HG03342 (cell line): ENCODE measurements at regions not wholly inside any gene's neighbourhood (a gene's known extent, or its start where the extent isn't known, plus 50 kb on each side); places are given as distances from the start of the nearest gene placed in this dataset.

Experiments
- ATAC-seq: cut with Tn5 transposase; IDR thresholded peaks from one replicate; pipeline ENCODE4 v1.9.1; 2021; ENCODE audit warnings: mild to moderate bottlenecking, moderate library complexity; ENCODE audit not compliant: unreplicated experiment

DNA sequence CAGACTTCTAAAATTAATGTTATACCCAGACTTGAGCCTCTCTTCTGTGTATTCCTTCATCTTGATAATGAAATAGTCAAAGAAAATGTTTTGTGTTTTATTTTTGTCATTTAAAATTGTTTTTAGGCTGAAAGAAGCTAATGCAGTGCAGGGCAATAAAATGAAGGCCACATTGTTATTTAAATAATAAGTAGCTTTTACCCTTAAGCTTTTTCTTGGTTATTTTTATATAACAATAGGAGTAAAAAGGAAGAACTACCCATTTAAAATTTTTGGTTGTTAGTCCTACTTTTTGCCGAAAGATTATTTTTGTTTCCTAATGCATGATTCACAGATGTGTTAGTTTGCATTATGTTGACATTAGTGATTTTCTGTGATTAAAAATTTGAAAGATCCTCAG is 181.0 kb upstream of the MEOX2 start:
- ATAC-seq = no peak

DNA sequence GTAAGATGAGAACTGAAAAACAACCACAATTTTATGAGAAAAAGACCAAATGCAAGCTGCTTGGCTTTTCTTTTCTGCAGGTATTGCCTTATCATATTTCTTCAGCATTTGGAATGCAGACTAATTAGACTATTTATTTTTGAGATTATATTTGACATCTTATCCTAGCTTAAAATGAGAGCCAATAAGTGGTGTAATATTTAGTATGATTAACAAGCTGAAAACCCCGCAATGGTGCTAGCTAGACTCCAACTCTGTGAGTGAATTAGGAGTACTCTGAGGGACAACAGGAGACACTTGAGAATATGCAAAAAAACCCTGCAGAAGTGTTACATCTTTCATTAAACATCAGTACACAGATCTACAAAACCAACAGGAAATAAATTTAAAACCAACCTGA is 180.3 kb upstream of the MEOX2 start:
- no peak for ATAC-seq

DNA sequence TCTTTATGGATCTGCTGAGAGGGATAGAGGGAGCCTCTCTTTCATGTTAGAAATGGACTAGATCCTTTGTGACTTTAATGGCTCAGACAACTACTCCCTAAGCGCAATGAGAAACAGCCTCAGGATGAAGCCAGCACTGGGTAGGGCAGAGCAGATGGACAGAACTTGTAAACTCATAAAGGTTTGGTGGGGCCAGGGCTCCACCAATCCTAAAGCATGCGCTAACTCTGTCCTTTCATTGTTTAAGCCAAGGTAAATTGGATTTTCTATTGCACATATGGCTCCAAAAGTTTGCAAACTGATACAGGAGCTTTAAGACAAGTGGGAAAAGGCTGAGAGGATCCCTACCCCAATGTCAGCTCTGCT is 178.1 kb upstream of the MEOX2 start:
- no peak for ATAC-seq

GRCh38 chr7:15863951-15864625 is 177.6 kb upstream of the MEOX2 start:
- ATAC-seq = no peak

DNA sequence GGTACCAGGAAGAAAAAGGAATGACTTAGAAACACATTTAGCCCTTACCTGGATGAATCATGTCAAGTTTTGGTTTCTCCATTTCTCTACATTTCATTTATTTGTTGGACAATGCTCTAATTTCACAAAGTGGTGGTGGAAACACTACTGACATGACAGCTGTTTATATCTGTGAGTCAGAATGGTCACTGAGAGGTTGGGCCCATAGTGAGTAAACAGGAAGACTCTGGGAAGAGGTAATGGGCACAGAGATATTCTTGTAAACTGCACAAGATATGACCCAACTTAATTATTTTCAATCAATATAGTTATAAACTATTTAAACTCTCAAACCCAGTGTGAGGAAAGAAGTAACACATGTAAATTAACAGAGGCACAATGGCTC is 176.3 kb upstream of the MEOX2 start:
- no peak for ATAC-seq

DNA sequence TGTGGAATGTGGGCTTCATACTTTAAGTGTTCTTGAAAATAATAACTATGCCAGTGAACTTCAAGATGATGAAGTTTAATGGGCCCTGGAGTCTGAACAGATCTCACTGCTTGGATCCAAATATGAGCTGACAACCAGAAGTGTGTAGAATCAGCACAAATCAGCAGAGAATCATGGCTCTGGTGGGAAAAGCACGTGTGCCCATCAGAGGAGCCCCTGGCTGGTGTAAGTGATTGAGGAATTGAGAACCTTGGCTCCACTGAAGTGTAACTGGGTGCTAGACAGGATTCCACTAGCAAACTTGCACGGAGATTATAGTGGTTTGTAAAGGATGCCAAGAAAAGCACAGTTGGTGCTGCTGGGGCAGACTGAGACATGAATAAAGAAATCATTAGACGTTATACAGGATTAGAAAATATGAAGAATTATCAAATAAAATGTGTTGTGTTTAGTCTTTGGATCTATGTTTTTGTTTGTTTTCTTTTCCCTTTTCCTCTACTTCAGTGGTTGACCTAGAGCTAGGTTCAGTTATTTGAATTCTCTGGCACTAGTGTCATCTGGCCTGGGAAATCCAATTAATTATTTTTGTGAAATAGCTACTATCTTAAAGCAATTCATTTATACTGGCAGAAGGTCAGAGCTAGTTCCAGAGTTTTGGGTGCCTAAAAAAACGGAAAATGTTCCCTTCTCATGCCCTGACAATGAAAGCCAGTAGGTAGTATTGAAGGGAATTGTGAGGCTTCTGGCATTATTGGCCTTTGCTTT is 175.7 kb upstream of the MEOX2 start:
- ATAC-seq = no peak

DNA sequence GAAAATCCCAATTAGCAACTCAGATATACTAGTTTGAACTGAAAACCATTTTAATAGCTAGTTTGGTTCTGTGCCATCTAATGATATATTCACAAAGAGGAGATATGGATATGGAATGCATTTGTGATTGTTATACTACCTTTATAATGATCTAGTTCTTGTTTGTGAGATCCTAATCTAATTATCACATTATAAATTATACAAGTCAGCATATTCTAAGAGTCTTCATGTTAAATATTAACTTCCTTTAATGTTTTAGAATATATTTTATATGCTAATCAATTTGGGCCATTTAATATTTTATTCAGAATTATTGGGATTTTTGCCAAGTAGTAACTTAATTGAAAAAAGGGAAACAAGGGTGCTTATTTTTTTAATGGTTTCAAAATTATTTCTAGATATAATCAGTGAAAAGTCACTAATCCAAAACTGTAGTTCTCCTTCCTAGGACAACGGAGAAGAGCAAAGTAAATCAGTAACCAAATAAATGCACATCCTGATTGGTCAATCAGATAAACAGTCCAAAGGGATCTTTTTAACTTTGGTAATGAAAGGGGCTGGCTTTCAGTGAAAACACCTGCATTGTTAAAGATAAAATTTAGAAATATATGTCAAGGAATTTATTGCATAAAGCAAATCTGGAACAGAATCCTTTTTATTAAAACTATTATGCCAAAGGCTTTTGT is 173.9 kb upstream of the MEOX2 start:
- no peak for ATAC-seq

GRCh38 chr7:15857026-15857425 is 170.5 kb upstream of the MEOX2 start:
- no peak for ATAC-seq

- ATAC-seq = no peak
Measured at GRCh38 chr7:15856311-15856710, 169.8 kb upstream of the MEOX2 start.

GRCh38 chr7:15855525-15856109 is 169.1 kb upstream of the MEOX2 start:
- no peak for ATAC-seq

DNA sequence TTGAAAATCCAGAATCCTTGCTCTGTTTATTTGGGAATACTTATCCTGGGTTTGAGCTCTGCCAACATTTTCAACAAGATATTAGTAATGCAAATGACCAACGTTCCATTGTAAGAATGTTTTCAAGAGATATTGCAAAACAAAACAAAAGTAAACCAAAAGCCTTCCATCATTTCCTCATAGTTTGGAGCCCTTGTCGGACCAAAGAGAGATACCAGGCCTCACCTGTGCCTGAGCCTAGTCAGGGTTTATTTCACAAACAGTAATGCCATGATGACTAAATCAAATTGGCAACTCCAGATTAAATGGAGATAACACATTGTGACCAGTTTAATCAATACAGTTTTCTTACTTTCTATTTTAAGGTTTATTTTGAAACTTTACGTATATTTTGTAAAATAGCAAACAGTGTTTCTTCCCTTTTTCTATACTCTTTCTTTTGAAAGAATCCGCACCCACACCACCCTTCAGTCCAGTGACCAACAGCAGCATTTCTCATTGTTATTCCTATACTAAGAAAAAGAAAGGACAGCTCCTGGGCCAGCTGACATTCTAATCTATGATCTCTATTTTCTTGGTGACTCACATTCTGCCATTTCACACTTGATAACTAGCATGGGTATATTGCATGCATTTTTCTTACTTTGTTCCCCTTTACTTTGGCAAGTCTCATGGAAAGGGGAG is 168.5 kb upstream of the MEOX2 start:
- ATAC-seq = no peak

DNA sequence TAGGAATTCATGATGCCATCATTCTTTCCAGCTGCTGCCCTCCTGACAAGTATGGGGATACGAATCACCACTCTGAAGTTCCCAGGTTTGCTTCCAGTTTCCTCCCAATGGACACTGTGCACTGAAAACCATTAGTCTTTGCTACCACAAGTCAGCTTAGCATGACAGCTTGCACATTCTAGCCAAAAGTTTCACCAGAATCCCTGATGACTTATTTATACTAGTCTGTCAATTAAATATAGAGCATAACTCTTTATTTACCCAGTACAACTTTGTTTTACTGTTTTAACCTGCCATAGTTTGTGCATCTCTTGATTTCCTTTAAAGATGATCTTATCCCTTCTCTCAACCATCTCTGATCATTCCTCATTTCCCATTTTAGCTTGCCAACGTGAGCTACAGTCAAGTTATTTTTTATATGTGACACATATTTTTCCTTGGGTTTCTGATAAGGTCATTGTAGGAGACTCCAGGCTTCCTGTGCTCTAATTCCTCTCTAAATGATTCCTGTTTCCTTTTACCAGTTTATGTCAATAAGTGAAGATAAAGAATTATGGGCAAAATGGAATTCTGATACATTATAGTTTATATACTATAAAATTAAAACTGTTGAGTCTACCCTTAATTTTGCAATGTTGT is 167.5 kb upstream of the MEOX2 start:
- no peak for ATAC-seq

DNA sequence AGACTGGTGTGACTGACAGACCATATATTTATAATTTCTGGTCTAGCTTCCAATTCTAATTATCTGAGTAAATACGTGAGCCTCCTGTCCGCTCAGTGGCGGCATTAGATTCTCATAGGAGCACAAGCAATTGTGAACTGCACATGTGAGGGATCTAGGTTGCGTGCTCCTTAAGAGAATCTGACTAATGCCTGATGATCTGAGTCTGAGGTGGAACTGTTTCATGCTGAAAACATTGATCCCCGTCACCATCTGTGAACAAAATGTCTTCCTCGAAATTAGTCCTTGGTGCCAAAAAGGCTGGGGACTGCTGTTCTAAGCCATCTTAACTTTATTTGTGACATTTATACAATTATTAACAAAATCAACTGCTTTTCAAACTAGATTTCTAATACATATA is 164.7 kb upstream of the MEOX2 start:
- no peak for ATAC-seq

GRCh38 chr7:15848901-15849300 is 162.4 kb upstream of the MEOX2 start:
- ATAC-seq = no peak

GRCh38 chr7:15848362-15848761 is 161.9 kb upstream of the MEOX2 start:
- no peak for ATAC-seq

GRCh38 chr7:15845868-15846267 is 159.4 kb upstream of the MEOX2 start:
- no peak for ATAC-seq

DNA sequence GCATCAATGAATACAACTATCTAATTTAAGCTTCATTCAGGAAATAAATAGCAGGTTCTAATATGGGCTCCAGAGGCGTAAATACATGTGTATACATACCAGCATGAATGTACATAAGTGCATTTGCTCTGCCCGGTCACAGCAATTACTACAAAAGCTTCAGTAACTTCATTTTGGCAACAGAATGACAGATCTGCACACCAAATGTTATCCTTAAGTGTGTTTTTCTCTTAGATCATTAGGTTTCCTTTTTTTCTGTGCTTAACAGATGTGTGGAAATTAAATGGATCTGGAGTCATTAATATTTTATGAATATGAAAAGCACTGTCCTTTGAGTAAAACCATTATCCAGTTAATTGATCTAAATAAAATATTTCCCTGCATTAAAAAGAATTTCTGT is 159.0 kb upstream of the MEOX2 start:
- ATAC-seq = no peak

GRCh38 chr7:15839416-15840100 is 153.1 kb upstream of the MEOX2 start:
- ATAC-seq = no peak

DNA sequence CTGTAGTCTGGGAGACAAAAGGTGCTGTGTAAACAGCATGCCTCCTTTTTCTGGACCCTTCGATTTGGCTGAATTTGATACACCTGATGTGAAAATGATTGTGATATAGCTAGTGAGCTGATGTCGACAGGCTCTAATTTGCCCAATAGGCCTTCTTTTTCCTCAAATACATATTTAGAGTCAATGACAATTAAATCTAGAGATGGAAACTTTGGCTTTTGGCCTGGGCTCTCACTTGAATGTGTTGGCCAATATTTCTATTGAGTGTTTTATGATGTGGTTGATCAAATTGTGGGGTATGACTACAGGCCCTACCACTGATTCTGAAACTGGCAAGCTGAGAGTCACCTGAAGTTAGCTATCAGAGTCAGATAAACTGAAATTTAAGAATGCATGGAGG is 151.8 kb upstream of the MEOX2 start:
- ATAC-seq = no peak

- no peak for ATAC-seq
Measured at GRCh38 chr7:15837306-15837950, 150.9 kb upstream of the MEOX2 start.
